B cell (primary cell): ENCODE measurements at regions not wholly inside any gene's neighbourhood (a gene's known extent, or its start where the extent isn't known, plus 50 kb on each side); places are given as distances from the start of the nearest gene placed in this dataset.

Source experiments
- ATAC-seq: fragments of 200-7000 bp; cut with Tn5 transposase; one replicate; pipeline ENCODE4 v1.10.0; 2021; ENCODE audit warnings: low read depth, mild to moderate bottlenecking, moderate number of reproducible peaks, moderate library complexity
- CTCF ChIA-PET: fragments of 350-600 bp; sonication (Branson Sonifier 250); formaldehyde crosslinking; loops from one replicate; lab custom pipeline; 2021; ENCODE audit warnings: antibody characterized with exemption, inconsistent platforms; lab: Charles Lee
- POLR2A ChIA-PET: fragments of 350-600 bp; sonication (Branson Sonifier 250); formaldehyde crosslinking; loops from one replicate; lab custom pipeline; 2021; ENCODE audit warnings: antibody characterized with exemption; lab: Charles Lee
- DNase-seq: peaks from one replicate; pipeline ENCODE4 v3.0.0; 2013
- H2AFZ ChIP-seq: 2 replicates; pipeline ENCODE4 v1.6.1; 2012; ENCODE audit warnings: mild to moderate bottlenecking, low read depth, low read length; ENCODE audit not compliant: insufficient read depth, poor library complexity, severe bottlenecking
- H3K27ac ChIP-seq, 2 donors: 1 replicate in 1 of 2; 2 replicates in 1 of 2; pipeline ENCODE4 v1.5.1; 2012 to 2013; ENCODE audit warnings: low read length in 2 of 2, mild to moderate bottlenecking in 2 of 2, moderate library complexity in 1 of 2
- H3K27me3 ChIP-seq, 4 experiments: fragments of 200-600 bp in 1 of 4; sonication (generic) in 1 of 4; replicated peaks in 1 of 4; 1 replicate in 2 of 4; 2 replicates in 2 of 4; pipeline versions ENCODE4 v1.6.1 to v1.7.0; 2013 to 2016; ENCODE audit warnings: low read length in 3 of 4, mild to moderate bottlenecking in 2 of 4, mixed read lengths in 1 of 4, moderate library complexity in 1 of 4; ENCODE audit not compliant: insufficient read depth in 4 of 4, control insufficient read depth in 3 of 4; ENCODE audit errors: control extremely low read depth in 1 of 4
- H3K36me3 ChIP-seq, 2 experiments: replicated peaks in 1 of 2; 1 replicate in 1 of 2; 2 replicates in 1 of 2; pipeline versions ENCODE4 v1.6.1 to v1.7.1; 2013; ENCODE audit warnings: low read length in 1 of 2; ENCODE audit not compliant: insufficient read depth in 2 of 2, control insufficient read depth in 1 of 2; ENCODE audit errors: control extremely low read depth in 1 of 2, extremely low read depth in 1 of 2
- H3K4me1 ChIP-seq, 2 donors: fragments of 200-600 bp in 1 of 2; sonication (generic) in 1 of 2; 1 replicate in 1 of 2; 2 replicates in 1 of 2; pipeline versions ENCODE4 v1.5.1 to v1.6.1; 2013 to 2017; ENCODE audit warnings: low read length in 2 of 2; ENCODE audit not compliant: control insufficient read depth in 2 of 2, insufficient read depth in 2 of 2
- H3K4me2 ChIP-seq: replicated peaks from 2 replicates; pipeline ENCODE3; 2012; ENCODE audit warnings: mild to moderate bottlenecking, low read depth, low read length; ENCODE audit not compliant: poor library complexity, severe bottlenecking
- H3K4me3 ChIP-seq, 5 experiments: fragments of 200-600 bp in 1 of 5; sonication (generic) in 1 of 5; 1 replicate in 3 of 5; 2 replicates in 2 of 5; pipeline versions ENCODE4 v1.5.1 to v1.7.0; 2011 to 2016; ENCODE audit warnings: low read length in 4 of 5, mild to moderate bottlenecking in 4 of 5, low read depth in 2 of 5, control low read depth in 1 of 5, moderate library complexity in 1 of 5; ENCODE audit not compliant: insufficient read depth in 1 of 5; ENCODE audit errors: control extremely low read depth in 1 of 5, extremely low read depth in 1 of 5
- H3K79me2 ChIP-seq: fragments of 200-600 bp; sonication (generic); one replicate; pipeline ENCODE4 v1.6.0; 2016; ENCODE audit warnings: low read length; ENCODE audit not compliant: control insufficient read depth, insufficient read depth
- H3K9ac ChIP-seq: fragments of 200-600 bp; sonication (generic); 2 replicates; pipeline ENCODE4 v1.6.1; 2017; ENCODE audit warnings: mild to moderate bottlenecking, low read length, moderate library complexity
- H3K9me3 ChIP-seq, 3 donors: one replicate each; pipeline versions ENCODE4 v1.6.1 to v1.7.1; 2013; ENCODE audit warnings: low read length in 2 of 3; ENCODE audit not compliant: control insufficient read depth in 2 of 3, insufficient read depth in 1 of 3; ENCODE audit errors: control extremely low read depth in 1 of 3
- H4K20me1 ChIP-seq: 2 replicates; pipeline ENCODE4 v1.6.0; 2012; ENCODE audit warnings: mild to moderate bottlenecking, low read length; ENCODE audit not compliant: insufficient read depth, control insufficient read depth, poor library complexity, severe bottlenecking
- H3K27ac Mint-ChIP-seq: one replicate; pipeline ENCODE4 v1.8.0; 2021; ENCODE audit warnings: mixed read lengths
- H3K27me3 Mint-ChIP-seq: one replicate; pipeline ENCODE4 v1.8.0; 2021; ENCODE audit warnings: mixed read lengths
- H3K4me1 Mint-ChIP-seq: one replicate; pipeline ENCODE4 v1.8.0; 2021; ENCODE audit warnings: mixed read lengths
- H3K4me3 Mint-ChIP-seq: one replicate; pipeline ENCODE4 v1.8.0; 2021; ENCODE audit warnings: mixed read lengths
- H3K9me3 Mint-ChIP-seq: one replicate; pipeline ENCODE4 v1.8.0; 2022; ENCODE audit warnings: mixed read lengths; ENCODE audit not compliant: insufficient read depth
- EZH2 ChIP-seq: IDR thresholded peaks from 2 replicates; pipeline ENCODE4 v1.6.1; 2012; ENCODE audit warnings: borderline replicate concordance, low read depth, mild to moderate bottlenecking, moderate library complexity, low read length; ENCODE audit not compliant: insufficient read depth, poor library complexity, severe bottlenecking
- WGBS: methylation state at CpG from one replicate; pipeline ENCODE4 v1.1.5; 2013; ENCODE audit warnings: missing lambda C conversion rate; ENCODE audit not compliant: insufficient coverage; 5-methylcytosine and 5-hydroxymethylcytosine counted together
- intact Hi-C: fragments of 100-400 bp; cut with micrococcal nuclease; formaldehyde crosslinking; loops from one replicate; pipeline ENCODE4 v1.10.0; 2022
- TF ChIP-seq, protein P1 (sequence below): fragments of 200-600 bp; IDR thresholded peaks from one replicate; pipeline ENCODE4 v1.8.0; 2022; ENCODE audit warnings: antibody characterized with exemption, mild to moderate bottlenecking

DNA sequence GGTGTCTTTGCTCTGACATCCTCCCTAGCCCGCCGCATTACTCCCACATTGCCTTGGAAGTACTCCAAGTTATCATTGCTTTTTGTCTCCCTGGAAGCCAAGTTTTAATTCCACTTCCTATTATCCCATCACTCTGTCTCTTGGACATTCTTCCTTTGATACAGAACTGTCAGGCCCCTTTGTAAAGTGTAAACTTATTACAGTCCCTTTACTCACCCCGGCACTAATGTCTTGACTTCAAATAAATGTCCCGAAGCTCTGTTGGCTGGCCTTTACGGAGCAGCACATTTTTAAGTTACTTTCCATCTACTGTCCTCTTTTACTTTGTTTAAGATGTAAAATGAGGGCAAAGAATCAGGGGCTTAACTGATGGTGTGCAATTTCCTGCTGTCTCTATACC is 223.5 kb upstream of the IGFBP7 start:
- no peaks in the 10 kb centered on the region for H3K4me1 Mint-ChIP-seq
- 100% methylated on average over 2 of the region's 5 CpGs for WGBS
- Histone ChIP-seq H3K9ac (no peak overlapping the region), H3K4me1 (no peaks in the 10 kb centered on the region), H3K4me3 (no peak overlapping the region), H3K27me3 (no peaks in the 10 kb centered on the region), H4K20me1 (no peaks in the 10 kb centered on the region), H3K4me2 (no peak overlapping the region), H3K79me2 (no peaks in the 10 kb centered on the region), H3K9me3 (peaks cover 0 to 2% (median 0%) of the 10 kb centered on the region in 3 donors), H3K27ac (no peak overlapping the region), H3K36me3 (no peaks in the 10 kb centered on the region), H2AFZ (no peak overlapping the region)
- H3K27ac Mint-ChIP-seq, result no peak overlapping the region
- H3K4me3 Mint-ChIP-seq, result no peak overlapping the region
- ChIA-PET CTCF (no interaction called here), POLR2A (no interaction called here)
- no peak for TF ChIP-seq EZH2
- TF ChIP-seq, protein P1, sequence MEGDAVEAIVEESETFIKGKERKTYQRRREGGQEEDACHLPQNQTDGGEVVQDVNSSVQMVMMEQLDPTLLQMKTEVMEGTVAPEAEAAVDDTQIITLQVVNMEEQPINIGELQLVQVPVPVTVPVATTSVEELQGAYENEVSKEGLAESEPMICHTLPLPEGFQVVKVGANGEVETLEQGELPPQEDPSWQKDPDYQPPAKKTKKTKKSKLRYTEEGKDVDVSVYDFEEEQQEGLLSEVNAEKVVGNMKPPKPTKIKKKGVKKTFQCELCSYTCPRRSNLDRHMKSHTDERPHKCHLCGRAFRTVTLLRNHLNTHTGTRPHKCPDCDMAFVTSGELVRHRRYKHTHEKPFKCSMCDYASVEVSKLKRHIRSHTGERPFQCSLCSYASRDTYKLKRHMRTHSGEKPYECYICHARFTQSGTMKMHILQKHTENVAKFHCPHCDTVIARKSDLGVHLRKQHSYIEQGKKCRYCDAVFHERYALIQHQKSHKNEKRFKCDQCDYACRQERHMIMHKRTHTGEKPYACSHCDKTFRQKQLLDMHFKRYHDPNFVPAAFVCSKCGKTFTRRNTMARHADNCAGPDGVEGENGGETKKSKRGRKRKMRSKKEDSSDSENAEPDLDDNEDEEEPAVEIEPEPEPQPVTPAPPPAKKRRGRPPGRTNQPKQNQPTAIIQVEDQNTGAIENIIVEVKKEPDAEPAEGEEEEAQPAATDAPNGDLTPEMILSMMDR, result no peak
- no peaks in the 10 kb centered on the region for H3K27me3 Mint-ChIP-seq
- intact Hi-C loops, result no loop called here
- H3K9me3 Mint-ChIP-seq, result no peaks in the 10 kb centered on the region
- DNase-seq (no peak), ATAC-seq (no peak)

DNA sequence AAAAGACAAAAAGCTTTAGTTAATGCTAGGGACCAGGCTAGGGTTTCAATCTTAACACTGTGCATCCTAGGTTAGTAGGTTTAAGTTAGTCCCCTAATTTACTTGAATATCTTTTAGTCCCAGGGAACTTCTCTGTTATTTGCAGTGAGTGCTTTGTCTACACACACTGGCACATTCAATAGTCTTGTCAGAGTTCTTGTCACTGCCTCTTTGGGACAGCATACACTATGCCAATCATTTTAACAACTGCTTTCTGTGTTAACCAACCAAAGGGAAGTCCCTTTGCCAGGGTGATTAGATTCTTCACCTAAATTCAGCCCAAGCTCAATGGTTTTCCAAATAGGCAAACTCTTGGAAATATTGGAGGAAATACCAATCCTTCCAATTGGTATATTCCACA is 221.8 kb upstream of the IGFBP7 start:
- Histone ChIP-seq H3K27me3 (no peaks in the 10 kb centered on the region), H3K79me2 (no peaks in the 10 kb centered on the region), H3K9ac (no peak overlapping the region), H3K4me2 (no peak overlapping the region), H4K20me1 (no peaks in the 10 kb centered on the region), H3K27ac (no peak overlapping the region), H3K4me1 (no peaks in the 10 kb centered on the region), H2AFZ (no peak overlapping the region), H3K4me3 (no peak overlapping the region), H3K9me3 (peaks cover 0 to 2% (median 0%) of the 10 kb centered on the region in 3 donors), H3K36me3 (no peaks in the 10 kb centered on the region)
- no peaks in the 10 kb centered on the region for H3K27me3 Mint-ChIP-seq
- ChIA-PET CTCF (no interaction called here), POLR2A (no interaction called here)
- no peaks in the 10 kb centered on the region for H3K9me3 Mint-ChIP-seq
- intact Hi-C loops, result no loop called here
- H3K27ac Mint-ChIP-seq, result no peak overlapping the region
- no peak overlapping the region for H3K4me3 Mint-ChIP-seq
- ATAC-seq (no peak), DNase-seq (no peak)
- TF ChIP-seq EZH2, result no peak
- TF ChIP-seq, protein P1, result no peak
- no peaks in the 10 kb centered on the region for H3K4me1 Mint-ChIP-seq
